CD4-positive, alpha-beta T cell treated with Interleukin-10 for 1 hour (primary cell): ENCODE measurements at regions not wholly inside any gene's neighbourhood (a gene's known extent, or its start where the extent isn't known, plus 50 kb on each side); places are given as distances from the start of the nearest gene placed in this dataset.
A peak's percentile ranks its signal among the peaks of the same experiment; 100 is the strongest.

Experiments
- DNase-seq: peaks from one replicate; pipeline ENCODE4 v3.0.0-alpha.2; 2020

DNA sequence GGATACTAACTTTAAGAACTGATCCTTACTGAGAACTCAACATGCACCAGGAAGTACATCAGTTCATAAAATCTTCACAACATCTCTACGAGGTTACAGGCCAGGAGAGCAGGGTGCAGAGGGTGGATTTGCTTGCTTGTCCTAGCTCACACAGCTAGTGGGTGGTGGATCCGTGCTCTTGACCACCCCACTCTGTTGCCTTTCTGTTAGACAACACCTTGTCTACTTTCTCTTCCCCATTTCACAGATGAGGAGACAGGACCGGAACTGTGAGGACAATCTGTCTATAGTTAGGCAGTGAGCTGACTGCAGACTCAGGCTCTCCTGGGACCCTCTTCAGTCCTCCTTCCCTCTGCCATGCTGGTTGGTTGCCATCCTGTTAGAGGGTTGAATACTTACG, 221.7 kb upstream of the TLE3 start:
- no peak for DNase-seq

DNA sequence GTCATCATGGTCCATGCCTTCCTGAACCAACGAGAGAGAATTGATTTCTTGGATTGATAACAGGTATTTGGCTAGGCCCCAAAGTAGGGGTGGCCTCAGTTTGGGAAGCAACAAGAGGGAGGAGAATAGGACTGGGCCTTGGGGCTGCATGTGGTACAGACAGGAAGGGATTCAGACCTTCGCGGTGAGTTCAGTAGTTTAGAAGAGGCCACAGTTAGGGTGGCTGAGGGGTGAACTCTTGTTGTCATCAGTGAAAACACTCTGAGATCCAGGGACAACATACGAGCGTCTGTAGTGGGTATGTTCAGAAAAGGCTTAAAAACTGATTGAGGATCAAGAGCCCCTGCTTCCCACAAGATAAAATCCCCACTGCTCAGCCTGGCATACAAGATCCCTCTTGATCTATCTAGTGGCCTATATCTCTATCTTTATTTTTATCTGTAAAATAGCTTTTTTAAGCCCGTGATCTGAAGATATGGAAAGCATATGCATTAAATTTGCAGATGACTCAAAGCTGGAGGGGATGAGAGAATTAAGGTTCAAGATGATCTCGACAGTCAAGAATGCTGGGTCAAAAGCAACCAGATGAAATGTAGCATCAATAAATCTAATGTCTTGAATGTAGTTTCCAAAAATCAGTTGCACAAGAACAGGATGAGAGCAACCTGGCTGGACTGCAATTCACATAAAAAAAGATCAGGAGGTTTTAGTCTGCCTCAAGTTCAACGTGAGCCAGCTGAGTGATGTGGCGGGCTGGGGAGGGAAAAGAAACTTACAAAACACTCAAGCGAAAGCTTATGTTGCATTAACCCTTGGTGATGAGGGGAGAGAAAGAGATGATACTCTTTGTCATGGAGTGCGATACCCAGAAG, 221.1 kb upstream of the TLE3 start:
- no peak for DNase-seq

DNA sequence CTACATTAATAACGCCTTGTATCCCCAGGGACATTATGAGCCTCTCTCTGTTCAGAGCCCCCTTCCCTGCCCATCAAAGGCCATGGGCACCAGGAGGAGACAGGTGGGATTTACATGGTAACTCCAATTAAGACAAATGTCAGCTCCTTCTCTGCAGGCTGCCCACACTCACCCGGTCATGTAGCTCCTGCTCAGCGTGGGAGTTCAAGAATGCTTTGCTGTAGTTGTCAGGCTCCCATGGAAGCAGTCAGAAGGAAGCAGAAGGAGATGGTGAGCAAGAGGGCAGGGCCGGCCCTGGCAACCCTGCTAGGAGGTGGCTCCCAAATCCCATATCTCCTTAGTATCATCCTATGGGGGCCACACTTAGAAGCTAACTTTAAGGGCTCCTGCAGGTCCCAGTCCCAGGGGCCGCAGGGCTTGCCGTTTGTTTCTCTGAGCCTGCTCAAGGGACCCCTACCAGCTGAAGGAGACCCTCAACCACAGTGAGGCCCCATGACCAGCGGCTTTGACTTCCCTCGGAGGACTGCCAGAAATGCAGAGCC, 218.4 kb upstream of the TLE3 start:
- DNase-seq, result no peak

- no peak for DNase-seq
Observed at GRCh38 chr15:70315431-70315830, 217.7 kb upstream of the TLE3 start.

- DNase-seq, result no peak
Observed at GRCh38 chr15:70314688-70315087, 217.0 kb upstream of the TLE3 start.

DNA sequence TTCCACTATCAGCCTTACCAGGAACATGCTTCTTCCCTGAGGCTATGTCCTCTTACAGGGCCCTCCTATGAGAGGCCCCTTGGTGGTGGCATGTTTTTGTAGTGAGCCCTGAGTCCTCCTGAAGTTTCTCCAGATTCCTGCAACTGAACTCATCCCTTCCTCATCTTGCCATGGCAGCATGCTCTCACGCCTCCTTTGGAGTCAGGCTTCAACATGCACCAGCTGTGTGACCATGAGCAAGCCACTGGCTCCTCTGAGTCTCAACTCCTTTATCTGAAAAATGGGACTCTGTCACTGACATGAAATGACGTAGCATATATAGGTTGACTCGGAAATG, 216.3 kb upstream of the TLE3 start:
- DNase-seq, result no peak

DNA sequence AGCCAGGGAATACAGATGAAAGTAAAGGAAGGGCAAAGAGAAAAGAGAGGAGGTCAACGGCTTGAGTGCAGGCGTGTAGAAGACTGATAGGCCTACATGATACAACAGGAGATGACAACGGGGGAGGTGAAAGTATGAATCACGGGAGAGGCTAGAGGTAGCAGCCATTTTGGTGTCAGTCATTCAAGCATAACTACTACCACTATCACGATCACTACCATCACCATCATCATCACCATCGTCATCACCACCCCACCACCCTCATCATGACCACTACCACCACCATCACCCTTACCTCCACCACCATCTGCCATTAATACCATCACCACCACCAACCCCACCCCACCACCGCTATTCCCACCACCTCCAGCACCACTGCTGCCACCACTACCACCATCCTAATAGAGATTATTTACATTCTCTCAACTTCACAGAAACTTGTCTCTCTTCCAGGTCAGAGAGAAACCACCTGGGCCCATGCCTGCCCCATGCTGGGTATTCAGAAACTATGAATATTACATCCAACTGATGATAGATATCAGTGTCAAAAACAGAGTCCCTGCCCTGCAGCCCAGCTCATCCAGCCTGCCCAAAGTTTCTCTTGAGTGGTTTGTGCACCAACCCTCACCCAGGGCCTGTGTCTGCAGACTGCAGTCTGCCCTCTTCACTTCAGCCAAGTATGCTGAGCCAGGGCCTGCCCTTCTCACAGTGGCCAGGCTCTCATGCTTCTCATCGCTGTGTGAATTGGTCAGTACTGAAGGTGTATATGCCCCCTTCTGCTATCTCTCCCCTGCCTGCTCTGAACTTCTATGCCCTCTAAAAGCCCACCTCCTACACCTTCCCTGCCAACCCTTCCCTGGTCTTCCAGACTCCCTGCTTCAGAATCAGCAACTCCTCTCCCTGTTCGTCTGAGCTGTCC, 215.6 kb upstream of the TLE3 start:
- no peak for DNase-seq

DNA sequence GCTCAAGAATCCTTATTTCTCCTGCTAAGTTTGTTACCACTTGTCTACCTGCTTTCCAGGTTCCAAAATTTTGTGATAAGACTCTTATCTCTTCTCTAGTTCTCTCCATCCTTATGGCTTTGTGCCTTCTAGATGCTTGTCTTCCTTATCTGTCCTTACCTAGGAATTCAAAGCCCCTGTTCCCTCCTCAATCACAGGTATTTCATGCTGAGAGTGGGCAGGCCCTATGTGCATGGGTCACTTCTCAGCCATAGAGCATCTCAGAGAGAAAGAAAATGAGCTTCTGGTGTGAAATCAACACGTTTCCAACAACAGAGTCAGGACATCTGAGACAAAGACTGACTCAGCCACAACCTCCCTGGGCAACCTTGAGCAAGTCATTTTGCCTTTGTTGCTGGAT, 214.1 kb upstream of the TLE3 start:
- no peak for DNase-seq

DNA sequence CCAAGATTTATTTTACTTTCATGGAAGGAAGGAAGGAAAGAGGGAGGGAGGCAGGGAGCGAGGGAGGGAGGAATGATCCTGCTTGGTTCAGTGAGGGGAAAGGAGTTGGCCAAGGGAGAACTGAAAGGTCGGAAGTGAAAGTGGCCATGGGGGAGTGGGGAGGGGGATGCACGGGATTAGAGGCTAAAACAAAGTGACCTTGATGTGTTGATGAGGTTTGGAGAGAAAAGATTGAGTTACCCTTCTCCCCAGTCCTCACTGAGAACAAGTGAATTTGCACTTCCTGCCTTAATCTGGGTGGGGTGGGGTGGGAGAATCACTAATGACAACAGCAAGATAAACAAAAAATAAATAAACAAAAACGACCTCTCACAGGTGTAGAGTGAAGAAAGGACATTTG, 212.0 kb upstream of the TLE3 start:
- DNase-seq, result no peak

GRCh38 chr15:70308735-70309434, 211.2 kb upstream of the TLE3 start:
- no peak for DNase-seq

DNA sequence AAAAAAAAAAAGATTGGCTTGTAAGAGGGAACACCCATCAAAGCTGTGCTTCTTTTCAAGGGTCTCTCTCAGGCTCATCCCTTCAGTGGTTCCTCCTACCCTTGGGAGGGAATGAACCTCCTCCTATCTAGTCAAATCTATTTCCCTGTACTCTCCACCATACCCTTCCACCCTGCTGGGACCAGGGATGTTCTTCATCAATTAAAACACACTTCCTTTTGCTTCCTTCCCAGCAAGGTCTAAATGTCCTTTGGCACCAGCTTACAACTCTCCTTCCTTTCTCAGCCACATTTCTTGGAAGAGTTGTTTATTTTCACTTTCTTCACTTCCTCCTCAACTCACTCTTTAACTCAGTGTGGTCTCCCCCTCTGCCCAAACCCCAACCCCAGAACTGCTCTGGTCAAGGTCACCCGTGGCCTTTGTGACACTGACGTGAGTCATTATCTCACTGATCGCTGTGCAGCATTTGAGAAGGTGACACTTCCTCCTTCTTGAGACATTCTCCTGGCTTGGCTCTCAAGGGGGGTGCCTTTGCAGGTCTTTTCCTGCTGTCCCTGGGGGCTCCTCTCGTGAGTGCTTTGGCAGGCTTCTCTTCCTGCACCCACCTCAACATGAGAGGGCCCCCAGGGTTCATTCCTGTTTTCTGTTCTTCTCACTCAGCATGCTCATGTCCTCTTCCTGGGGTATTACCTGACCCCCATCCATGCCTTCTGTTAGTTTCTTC, 210.5 kb upstream of the TLE3 start:
- DNase-seq, result peak; percentile 10

DNA sequence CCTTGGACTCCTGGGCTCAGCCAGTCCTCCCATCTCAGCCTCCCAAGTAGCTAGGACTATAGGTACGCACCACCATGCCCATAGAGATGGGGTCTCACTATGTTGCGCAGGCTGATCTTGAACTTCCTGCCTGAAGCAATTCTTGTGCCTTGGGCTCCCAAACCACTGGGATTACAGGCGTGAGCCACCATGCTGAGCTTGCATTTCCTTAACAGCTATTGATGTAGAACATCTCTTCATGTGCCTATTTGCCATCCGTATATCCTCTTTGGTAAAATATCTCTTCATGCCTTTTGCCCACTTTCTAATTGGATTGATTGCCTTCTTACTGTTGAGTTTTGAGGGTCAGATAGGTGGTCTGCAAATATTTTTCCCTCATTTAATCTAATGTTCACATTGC, 208.9 kb upstream of the TLE3 start:
- no peak for DNase-seq

DNA sequence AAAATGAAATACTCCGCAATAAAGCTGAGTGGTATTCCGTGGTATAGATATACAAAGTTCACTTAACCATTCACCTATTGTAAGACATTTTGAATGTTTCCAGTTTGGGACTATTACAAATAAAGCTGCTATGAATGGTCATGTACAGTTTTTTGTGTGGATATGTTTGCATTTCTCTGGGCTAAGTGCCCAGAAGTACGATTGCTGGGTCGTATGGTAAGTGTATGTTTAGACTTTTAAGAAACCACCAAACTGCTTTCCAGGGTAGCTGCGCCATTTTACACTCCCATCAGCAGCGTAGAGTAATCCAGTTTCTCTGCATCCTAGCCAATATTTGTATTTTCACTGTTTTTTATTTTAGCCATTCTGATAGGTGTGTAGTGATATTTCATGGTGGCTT, 208.4 kb upstream of the TLE3 start:
- no peak for DNase-seq

DNA sequence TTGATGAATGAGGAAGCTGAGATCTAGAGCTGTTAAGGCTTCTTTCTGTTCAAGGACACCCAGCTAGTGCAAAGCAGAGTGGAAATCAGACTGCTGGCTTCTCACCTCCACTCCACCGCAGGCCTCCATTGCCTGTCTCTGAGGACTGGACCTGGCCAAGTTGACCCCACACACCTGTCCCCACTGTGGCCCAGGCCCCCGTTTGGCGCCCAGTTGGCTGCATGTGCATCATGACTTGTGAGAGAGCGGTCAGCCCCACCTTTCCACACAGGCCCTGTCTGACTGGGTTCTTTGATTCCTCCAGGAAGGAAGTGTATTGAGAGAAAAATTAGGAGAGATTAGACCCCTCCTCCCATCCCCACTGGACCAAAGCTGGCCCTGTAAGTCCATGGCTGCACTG, 206.3 kb upstream of the TLE3 start:
- no peak for DNase-seq

DNA sequence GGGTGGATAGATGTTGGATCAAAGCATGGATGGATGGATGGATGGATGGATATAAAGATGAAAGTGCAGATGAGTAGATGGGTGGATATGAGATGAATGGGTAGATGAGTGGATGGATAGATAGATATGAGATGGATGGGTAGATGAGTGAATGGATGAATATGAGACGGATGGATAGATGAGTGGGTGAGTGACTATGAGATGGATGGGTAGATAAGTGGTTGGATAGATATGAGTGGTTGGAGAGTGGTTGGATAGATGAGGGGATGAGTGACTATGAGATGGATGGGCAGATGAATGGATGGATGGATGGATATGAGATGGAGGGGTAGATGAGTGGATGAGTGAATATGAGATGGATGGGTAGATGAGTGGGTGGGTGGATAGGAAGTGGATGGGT, 204.6 kb upstream of the TLE3 start:
- DNase-seq, result no peak

- no peak for DNase-seq
Observed at GRCh38 chr15:70301396-70301795, 203.7 kb upstream of the TLE3 start.

DNA sequence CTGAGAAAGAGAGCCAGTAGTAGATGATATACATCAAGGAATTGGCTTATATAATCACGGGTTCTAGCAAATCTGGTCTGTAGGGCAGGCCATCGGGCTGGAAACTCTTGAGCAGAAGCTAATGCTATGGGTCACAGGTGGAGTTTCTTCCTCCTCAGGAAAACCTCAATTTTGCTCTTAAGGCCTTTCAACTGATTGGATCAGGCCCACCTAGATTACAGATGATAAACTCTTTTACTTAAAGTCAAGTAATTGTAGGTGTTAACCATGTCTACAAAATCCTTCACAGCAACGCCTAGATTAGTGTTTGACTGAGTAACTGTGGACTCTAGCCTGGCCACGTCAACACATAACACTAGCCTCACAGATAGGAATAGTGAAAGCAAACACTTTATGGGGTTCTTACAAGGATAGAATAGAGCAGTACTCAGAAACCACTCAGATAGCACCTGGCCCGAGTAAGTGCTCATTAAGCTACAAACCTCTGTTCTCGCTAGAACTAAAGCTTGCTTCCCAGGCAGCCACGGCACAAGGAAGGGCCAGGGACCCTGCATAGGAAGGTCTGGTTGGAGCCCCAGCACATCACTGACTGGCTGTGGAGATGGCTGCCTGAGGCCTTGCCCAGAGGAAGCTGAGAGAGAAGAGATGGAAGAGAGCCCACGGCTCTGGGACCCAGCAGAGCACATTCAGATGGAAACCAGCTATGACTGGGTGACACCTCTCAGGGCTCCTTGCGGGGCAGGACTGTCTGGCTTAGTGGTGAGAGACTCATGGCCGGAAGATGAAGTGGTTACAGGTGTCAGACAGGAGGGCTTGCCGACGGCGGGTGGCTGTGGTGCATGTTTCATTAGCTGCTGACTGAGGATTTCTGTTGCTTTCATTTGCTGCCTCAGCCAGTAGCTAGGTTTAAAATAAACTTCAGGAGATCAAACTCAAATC, 202.5 kb upstream of the TLE3 start:
- DNase-seq, result peak; percentile 71

- no peak for DNase-seq
Observed at GRCh38 chr15:70297465-70298058, 199.8 kb upstream of the TLE3 start.

- no peak for DNase-seq
Observed at GRCh38 chr15:70294731-70295305, 197.1 kb upstream of the TLE3 start.
